ENCODE measurements at regions not wholly inside any gene's neighbourhood (a gene's known extent, or its start where the extent isn't known, plus 50 kb on each side); places are given as distances from the start of the nearest gene placed in this dataset.

DNA sequence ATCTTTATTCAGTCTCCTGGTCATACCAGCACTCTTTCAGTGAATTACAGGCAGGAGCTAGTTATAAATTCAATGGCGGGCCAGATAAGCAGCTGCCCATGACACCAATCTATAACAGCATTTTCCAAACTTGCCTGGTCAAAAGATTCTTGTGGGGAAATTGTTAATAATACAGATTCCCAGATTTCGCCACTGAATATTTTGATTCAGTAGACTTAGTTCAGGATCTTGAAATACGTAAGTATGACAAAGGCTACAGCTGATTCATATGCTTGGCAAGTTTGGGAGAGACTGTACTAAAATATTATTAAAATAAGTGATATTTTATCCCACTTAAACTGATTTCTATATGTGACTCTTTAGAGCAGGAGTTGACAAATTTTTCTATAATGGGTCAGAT is 119.3 kb downstream of the TMCO5A start:
- Mint-ChIP-seq H3K4me1 (ENCODE audit: low read depth, unreplicated experiment) (peaks cover 13% of the 10 kb centered on the region), H3K27ac (ENCODE audit: unreplicated experiment) (no peak overlapping the region), H3K27me3 (ENCODE audit: insufficient read depth, unreplicated experiment) (no peaks in the 10 kb centered on the region), H3K36me3 (ENCODE audit: insufficient read depth, unreplicated experiment) (no peaks in the 10 kb centered on the region), H3K4me3 (ENCODE audit: unreplicated experiment) (no peak overlapping the region), H3K9me3 (ENCODE audit: unreplicated experiment) (no peaks in the 10 kb centered on the region)
- no peaks in the 10 kb centered on the region for H3K4me1 ChIP-seq
- DNase-seq: no peak
- ChIA-PET CTCF (no interaction called here), POLR2A (no interaction called here)
- no peaks in the 10 kb centered on the region for H3K27me3 ChIP-seq (replicated peaks; ENCODE audit: control insufficient read depth, insufficient read depth, low read length)
- no peaks in the 10 kb centered on the region for H3K36me3 ChIP-seq (ENCODE audit: control insufficient read depth, insufficient read depth, low read length)
- no peak for TF ChIP-seq CTCF (IDR thresholded peaks at IDR 0.05; ENCODE audit: insufficient read depth in 1 of 2, low read depth in 1 of 2, low read length in 1 of 2, severe bottlenecking in 1 of 2, unreplicated experiment in 1 of 2)
- intact Hi-C loops (cut with micrococcal nuclease; ENCODE audit: unreplicated experiment): no loop called here
- no peak overlapping the region for H3K4me3 ChIP-seq (ENCODE audit: low read depth, low read length)
- no peaks in the 10 kb centered on the region for H3K9me3 ChIP-seq
- BruUV-seq (replicated peaks): no TSS peak

DNA sequence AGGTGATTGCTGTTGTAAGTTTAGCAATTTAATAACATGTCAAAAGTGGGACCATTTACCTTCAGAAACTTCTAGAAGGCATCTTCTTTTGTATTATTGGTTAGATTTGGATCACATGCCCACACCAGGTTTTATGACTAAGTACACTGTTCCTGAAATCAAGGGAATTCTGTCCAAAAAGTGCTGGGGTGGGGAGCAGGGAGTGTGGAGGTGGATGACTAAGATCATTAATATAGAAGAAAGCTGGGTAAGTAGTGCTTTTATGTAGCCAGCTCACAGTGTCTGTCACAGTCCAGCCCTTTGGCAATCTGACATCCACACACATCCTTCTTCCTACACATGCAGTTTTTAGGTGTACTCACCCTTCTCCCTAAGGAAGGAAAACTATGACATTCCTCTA is 120.0 kb downstream of the TMCO5A start:
- no peaks in the 10 kb centered on the region for H3K9me3 ChIP-seq
- TF ChIP-seq CTCF (IDR thresholded peaks at IDR 0.05; ENCODE audit: insufficient read depth in 1 of 2, low read depth in 1 of 2, low read length in 1 of 2, severe bottlenecking in 1 of 2, unreplicated experiment in 1 of 2): no peak
- H3K27me3 Mint-ChIP-seq (ENCODE audit: insufficient read depth, unreplicated experiment): no peaks in the 10 kb centered on the region
- intact Hi-C loops (cut with micrococcal nuclease; ENCODE audit: unreplicated experiment): no loop called here
- peaks cover 16% of the 10 kb centered on the region for H3K4me1 Mint-ChIP-seq (ENCODE audit: low read depth, unreplicated experiment)
- H3K27ac Mint-ChIP-seq (ENCODE audit: unreplicated experiment): no peak overlapping the region
- no peaks in the 10 kb centered on the region for H3K4me1 ChIP-seq
- no peak overlapping the region for H3K4me3 Mint-ChIP-seq (ENCODE audit: unreplicated experiment)
- no peaks in the 10 kb centered on the region for H3K36me3 ChIP-seq (ENCODE audit: control insufficient read depth, insufficient read depth, low read length)
- H3K9me3 Mint-ChIP-seq (ENCODE audit: unreplicated experiment): no peaks in the 10 kb centered on the region
- no peak overlapping the region for H3K4me3 ChIP-seq (ENCODE audit: low read depth, low read length)
- CTCF ChIA-PET: no interaction called here
- POLR2A ChIA-PET: no interaction called here
- DNase-seq: no peak
- H3K36me3 Mint-ChIP-seq (ENCODE audit: insufficient read depth, unreplicated experiment): no peaks in the 10 kb centered on the region
- H3K27me3 ChIP-seq (replicated peaks; ENCODE audit: control insufficient read depth, insufficient read depth, low read length): no peaks in the 10 kb centered on the region
- BruUV-seq (replicated peaks): no TSS peak

DNA sequence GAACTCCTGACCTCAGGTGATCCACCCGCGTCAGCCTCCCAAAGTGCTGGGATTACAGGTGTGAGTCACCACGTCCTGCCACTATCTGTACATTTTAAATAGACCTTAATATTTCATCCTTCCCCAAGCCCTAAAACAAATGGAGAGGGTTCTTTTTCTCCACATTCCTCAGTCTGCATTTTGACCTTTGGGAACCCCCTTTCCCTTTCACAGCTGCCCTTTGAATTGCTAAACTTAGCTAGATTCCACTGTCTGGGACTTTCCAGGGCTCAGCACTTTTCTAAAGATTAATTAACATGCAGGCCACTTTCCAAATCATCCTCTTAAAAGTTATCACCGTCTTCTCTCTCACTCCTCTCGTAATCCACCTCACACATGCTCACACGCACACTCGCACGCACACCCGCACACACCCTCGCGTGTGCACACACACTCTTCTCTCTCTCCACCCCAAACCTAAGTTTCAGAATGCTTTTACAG is 124.2 kb downstream of the TMCO5A start:
- H3K36me3 Mint-ChIP-seq (ENCODE audit: insufficient read depth, unreplicated experiment): no peaks in the 10 kb centered on the region
- no peaks in the 10 kb centered on the region for H3K27me3 Mint-ChIP-seq (ENCODE audit: insufficient read depth, unreplicated experiment)
- no peak for DNase-seq
- no TSS peak for BruUV-seq (replicated peaks)
- Histone ChIP-seq H3K9me3 (no peaks in the 10 kb centered on the region), H3K4me1 (no peaks in the 10 kb centered on the region), H3K27me3 (replicated peaks; ENCODE audit: control insufficient read depth, insufficient read depth, low read length) (no peaks in the 10 kb centered on the region), H3K4me3 (ENCODE audit: low read depth, low read length) (no peak overlapping the region), H3K36me3 (ENCODE audit: control insufficient read depth, insufficient read depth, low read length) (no peaks in the 10 kb centered on the region)
- intact Hi-C loops (cut with micrococcal nuclease; ENCODE audit: unreplicated experiment): no loop called here
- ChIA-PET POLR2A (no interaction called here), CTCF (no interaction called here)
- TF ChIP-seq CTCF (IDR thresholded peaks at IDR 0.05; ENCODE audit: insufficient read depth in 1 of 2, low read depth in 1 of 2, low read length in 1 of 2, severe bottlenecking in 1 of 2, unreplicated experiment in 1 of 2): no peak
- no peaks in the 10 kb centered on the region for H3K9me3 Mint-ChIP-seq (ENCODE audit: unreplicated experiment)
- H3K4me1 Mint-ChIP-seq (ENCODE audit: low read depth, unreplicated experiment): peaks cover 6% of the 10 kb centered on the region
- no peak overlapping the region for H3K4me3 Mint-ChIP-seq (ENCODE audit: unreplicated experiment)
- no peak overlapping the region for H3K27ac Mint-ChIP-seq (ENCODE audit: unreplicated experiment)

Measured in Caco-2 (cell line).